Endothelial cell (in vitro differentiated cells): ENCODE measurements at regions not wholly inside any gene's neighbourhood (a gene's known extent, or its start where the extent isn't known, plus 50 kb on each side); places are given as distances from the start of the nearest gene placed in this dataset.
"Not testable (repeated sequence)": the region's sequence is repeated elsewhere in the genome, so short reads cannot be mapped to it uniquely, and the experiment has no call there.

Experiments used
- DNase-seq: peaks from one replicate; pipeline ENCODE4 v3.0.0; 2021; ENCODE audit warnings: low spot score
- H3K27ac Mint-ChIP-seq: one replicate; pipeline ENCODE4 v1.8.0; 2021; ENCODE audit warnings: mixed read lengths, inconsistent platforms; ENCODE audit not compliant: unreplicated experiment
- H3K27me3 Mint-ChIP-seq: one replicate; pipeline ENCODE4 v1.8.0; 2021; ENCODE audit warnings: mild to moderate bottlenecking, moderate library complexity, mixed read lengths, inconsistent platforms; ENCODE audit not compliant: unreplicated experiment
- H3K36me3 Mint-ChIP-seq: one replicate; pipeline ENCODE4 v1.8.0; 2021; ENCODE audit warnings: mild to moderate bottlenecking, low read depth, mixed read lengths, inconsistent platforms; ENCODE audit not compliant: unreplicated experiment
- H3K4me1 Mint-ChIP-seq: one replicate; pipeline ENCODE4 v1.8.0; 2021; ENCODE audit warnings: mild to moderate bottlenecking, mixed read lengths, inconsistent platforms; ENCODE audit not compliant: unreplicated experiment
- H3K4me3 Mint-ChIP-seq: one replicate; pipeline ENCODE4 v1.8.0; 2021; ENCODE audit warnings: mild to moderate bottlenecking, mixed read lengths, inconsistent platforms; ENCODE audit not compliant: unreplicated experiment
- H3K9me3 Mint-ChIP-seq: one replicate; pipeline ENCODE4 v1.8.0; 2021; ENCODE audit warnings: mixed read lengths, inconsistent platforms; ENCODE audit not compliant: unreplicated experiment
- CTCF ChIP-seq: fragments of 200-600 bp; sonication (generic); IDR thresholded peaks from one replicate; pipeline ENCODE4 v1.5.0; 2021; ENCODE audit warnings: antibody characterized with exemption; ENCODE audit not compliant: unreplicated experiment

- no peak overlapping the region for H3K27ac Mint-ChIP-seq
- no peak for TF ChIP-seq CTCF
Measured at GRCh38 chr9:97160255-97160654, 121.3 kb upstream of the CTSV start.

GRCh38 chr9:97158722-97159121, 119.8 kb upstream of the CTSV start:
- not testable (repeated sequence) for H3K36me3 Mint-ChIP-seq, H3K27me3 Mint-ChIP-seq, DNase-seq, H3K27ac Mint-ChIP-seq, H3K4me3 Mint-ChIP-seq, H3K9me3 Mint-ChIP-seq, H3K4me1 Mint-ChIP-seq

More at GRCh38 chr9:97160255-97160654, 121.3 kb upstream of the CTSV start:
- Mint-ChIP-seq H3K9me3 (no peaks in the 10 kb centered on the region), H3K36me3 (no peaks in the 10 kb centered on the region), H3K27me3 (no peaks in the 10 kb centered on the region), H3K4me3 (no peak overlapping the region), H3K4me1 (no peaks in the 10 kb centered on the region)
- DNase-seq: no peak

GRCh38 chr9:97155441-97155840, 116.5 kb upstream of the CTSV start:
- H3K27me3 Mint-ChIP-seq, H3K36me3 Mint-ChIP-seq, H3K9me3 Mint-ChIP-seq, DNase-seq, H3K4me3 Mint-ChIP-seq, H3K4me1 Mint-ChIP-seq, H3K27ac Mint-ChIP-seq: not testable (repeated sequence)

- peaks cover 8% of the 10 kb centered on the region for H3K36me3 Mint-ChIP-seq
- H3K9me3 Mint-ChIP-seq: no peaks in the 10 kb centered on the region
- TF ChIP-seq CTCF: no peak
- H3K27ac Mint-ChIP-seq: no peak overlapping the region
- no peak for DNase-seq
- no peaks in the 10 kb centered on the region for H3K4me1 Mint-ChIP-seq
- no peak overlapping the region for H3K4me3 Mint-ChIP-seq
- H3K27me3 Mint-ChIP-seq: no peaks in the 10 kb centered on the region
Measured at GRCh38 chr9:97153967-97154366, 115.0 kb upstream of the CTSV start.

- not testable (repeated sequence) for H3K4me3 Mint-ChIP-seq, H3K36me3 Mint-ChIP-seq, H3K27ac Mint-ChIP-seq, H3K4me1 Mint-ChIP-seq, H3K9me3 Mint-ChIP-seq, H3K27me3 Mint-ChIP-seq
- DNase-seq: peak; percentile 5
Measured at GRCh38 chr9:97153160-97153559, 114.2 kb upstream of the CTSV start.

GRCh38 chr9:97150471-97150870, 111.5 kb upstream of the CTSV start:
- H3K4me1 Mint-ChIP-seq, H3K36me3 Mint-ChIP-seq, DNase-seq, H3K27me3 Mint-ChIP-seq, H3K9me3 Mint-ChIP-seq, H3K27ac Mint-ChIP-seq, H3K4me3 Mint-ChIP-seq: not testable (repeated sequence)

GRCh38 chr9:97148428-97148827, 109.5 kb upstream of the CTSV start:
- DNase-seq, H3K36me3 Mint-ChIP-seq: not testable (repeated sequence)

GRCh38 chr9:97145680-97146079, 106.7 kb upstream of the CTSV start:
- H3K27ac Mint-ChIP-seq, DNase-seq, H3K4me3 Mint-ChIP-seq, H3K36me3 Mint-ChIP-seq, H3K4me1 Mint-ChIP-seq, H3K27me3 Mint-ChIP-seq, H3K9me3 Mint-ChIP-seq: not testable (repeated sequence)

More at GRCh38 chr9:97148428-97148827, 109.5 kb upstream of the CTSV start:
- H3K4me1 Mint-ChIP-seq, H3K9me3 Mint-ChIP-seq, H3K27me3 Mint-ChIP-seq, H3K4me3 Mint-ChIP-seq, H3K27ac Mint-ChIP-seq: not testable (repeated sequence)
